ENCODE measurements at regions not wholly inside any gene's neighbourhood (a gene's known extent, or its start where the extent isn't known, plus 50 kb on each side); places are given as distances from the start of the nearest gene placed in this dataset.
A peak's percentile ranks its signal among the peaks of the same experiment; 100 is the strongest.

DNA sequence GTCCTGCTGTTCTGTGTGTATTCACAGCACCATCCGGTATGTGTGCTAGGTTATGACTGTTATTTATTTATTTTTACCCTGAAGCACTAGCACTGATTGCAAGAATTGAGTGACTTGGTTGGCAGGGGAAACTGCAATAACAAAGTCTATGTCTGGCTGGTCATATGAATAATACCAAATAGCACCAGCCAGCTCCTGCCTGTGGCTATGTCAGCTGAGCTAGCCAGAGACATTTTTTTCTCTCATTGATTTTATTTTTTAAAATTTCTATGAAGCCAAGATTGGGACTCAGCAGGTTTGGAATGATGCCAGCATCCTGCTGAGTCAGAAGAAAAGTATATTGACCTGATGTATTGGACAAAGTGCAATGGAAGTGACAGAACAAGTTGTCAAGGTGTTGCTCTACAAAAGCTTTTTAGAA is 188.5 kb upstream of the CDH2 start:
- H3K4me3 ChIP-seq (ENCODE audit: low read depth, low read length, poor library complexity, severe bottlenecking): no peak overlapping the region
- TF ChIP-seq CTCF (conservative IDR thresholded peaks at IDR 0.05; ENCODE audit: low read depth, low read length) (no peak), EZH2 (IDR thresholded peaks at IDR 0.05; ENCODE audit: borderline replicate concordance, low read depth, low read length, poor library complexity, severe bottlenecking) (no peak)
- H3K36me3 ChIP-seq (ENCODE audit: insufficient read depth, low read length, poor library complexity, severe bottlenecking): no peaks in the 10 kb centered on the region
- intact Hi-C loops (cut with micrococcal nuclease; ENCODE audit: unreplicated experiment): no loop called here
- no peaks in the 10 kb centered on the region for H3K9me3 ChIP-seq (ENCODE audit: low read depth, low read length, poor library complexity, severe bottlenecking)
- H3K27me3 ChIP-seq (replicated peaks; ENCODE audit: insufficient read depth, low read depth, low read length, poor library complexity): no peaks in the 10 kb centered on the region
- DNase-seq (ENCODE audit: low spot score): no peak
- H3K27ac ChIP-seq (ENCODE audit: low read depth, low read length, poor library complexity, severe bottlenecking): no peak overlapping the region
- H3K4me1 ChIP-seq (ENCODE audit: insufficient read depth, low read length, poor library complexity, severe bottlenecking): no peaks in the 10 kb centered on the region
- POLR2A ChIA-PET (ENCODE audit: low non-redundant PET): no interaction called here
- no TSS peak for BruUV-seq (replicated peaks)
- CTCF ChIA-PET: no interaction called here

DNA sequence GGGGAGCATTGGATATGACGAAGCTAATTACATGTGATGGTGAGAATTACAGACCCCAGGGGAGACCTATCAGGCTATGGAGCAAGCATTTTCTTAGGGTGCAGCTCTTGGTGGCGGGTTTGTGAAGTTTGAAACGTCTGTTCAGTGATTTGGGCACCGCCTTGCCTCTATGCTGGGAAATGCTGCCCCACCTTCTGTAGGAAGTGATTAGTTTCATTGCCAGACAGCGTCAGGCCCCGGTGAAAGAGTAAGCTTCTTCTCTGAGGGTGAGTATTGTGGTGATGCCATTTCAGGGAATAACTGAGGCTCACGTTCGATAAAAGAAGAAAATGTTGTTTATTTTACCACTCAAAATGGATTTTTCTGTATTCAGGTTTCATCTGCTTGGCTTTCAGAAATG is 186.2 kb upstream of the CDH2 start:
- CTCF ChIA-PET: no interaction called here
- no peaks in the 10 kb centered on the region for H3K27me3 ChIP-seq (replicated peaks; ENCODE audit: insufficient read depth, low read depth, low read length, poor library complexity)

GRCh38 chr18:28359176-28359575 is 182.2 kb upstream of the CDH2 start:
- H3K4me1 ChIP-seq (ENCODE audit: insufficient read depth, low read length, poor library complexity, severe bottlenecking): no peaks in the 10 kb centered on the region
- no peak overlapping the region for H3K27ac ChIP-seq (ENCODE audit: low read depth, low read length, poor library complexity, severe bottlenecking)
- TF ChIP-seq EZH2 (IDR thresholded peaks at IDR 0.05; ENCODE audit: borderline replicate concordance, low read depth, low read length, poor library complexity, severe bottlenecking): no peak
- no peak for TF ChIP-seq CTCF (conservative IDR thresholded peaks at IDR 0.05; ENCODE audit: low read depth, low read length)
- H3K4me3 ChIP-seq (ENCODE audit: low read depth, low read length, poor library complexity, severe bottlenecking): no peak overlapping the region
- no peaks in the 10 kb centered on the region for H3K36me3 ChIP-seq (ENCODE audit: insufficient read depth, low read length, poor library complexity, severe bottlenecking)
- CTCF ChIA-PET: no interaction called here
- intact Hi-C loops (cut with micrococcal nuclease; ENCODE audit: unreplicated experiment): no loop called here
- H3K9me3 ChIP-seq (ENCODE audit: low read depth, low read length, poor library complexity, severe bottlenecking): no peaks in the 10 kb centered on the region
- no peaks in the 10 kb centered on the region for H3K27me3 ChIP-seq (replicated peaks; ENCODE audit: insufficient read depth, low read depth, low read length, poor library complexity)
- no TSS peak for BruUV-seq (replicated peaks)
- POLR2A ChIA-PET (ENCODE audit: low non-redundant PET): no interaction called here
- DNase-seq (ENCODE audit: low spot score): peak; percentile 32

More for the DNA sequence above, 186.2 kb upstream of the CDH2 start:
- no peaks in the 10 kb centered on the region for H3K4me1 ChIP-seq (ENCODE audit: insufficient read depth, low read length, poor library complexity, severe bottlenecking)
- DNase-seq (ENCODE audit: low spot score): no peak
- H3K4me3 ChIP-seq (ENCODE audit: low read depth, low read length, poor library complexity, severe bottlenecking): no peak overlapping the region
- intact Hi-C loops (cut with micrococcal nuclease; ENCODE audit: unreplicated experiment): no loop called here
- no peaks in the 10 kb centered on the region for H3K36me3 ChIP-seq (ENCODE audit: insufficient read depth, low read length, poor library complexity, severe bottlenecking)
- H3K27ac ChIP-seq (ENCODE audit: low read depth, low read length, poor library complexity, severe bottlenecking): no peak overlapping the region
- POLR2A ChIA-PET (ENCODE audit: low non-redundant PET): no interaction called here
- H3K9me3 ChIP-seq (ENCODE audit: low read depth, low read length, poor library complexity, severe bottlenecking): no peaks in the 10 kb centered on the region
- BruUV-seq (replicated peaks): no TSS peak
- no peak for TF ChIP-seq CTCF (conservative IDR thresholded peaks at IDR 0.05; ENCODE audit: low read depth, low read length)
- TF ChIP-seq EZH2 (IDR thresholded peaks at IDR 0.05; ENCODE audit: borderline replicate concordance, low read depth, low read length, poor library complexity, severe bottlenecking): no peak

Measured in A673 (cell line).